ENCODE measurements at regions not wholly inside any gene's neighbourhood (a gene's known extent, or its start where the extent isn't known, plus 50 kb on each side); places are given as distances from the start of the nearest gene placed in this dataset.

- DNase-seq (ENCODE audit: low read depth, low spot score), result no peak
- Mint-ChIP-seq H3K36me3 (ENCODE audit: low read depth) (peaks cover 6% of the 10 kb centered on the region), H3K27me3 (ENCODE audit: low read depth) (no peaks in the 10 kb centered on the region), H3K4me1 (peaks cover 8% of the 10 kb centered on the region), H3K9me3 (peaks cover 6% of the 10 kb centered on the region), H3K27ac (ENCODE audit: unreplicated experiment) (no peak overlapping the region), H3K4me3 (no peak overlapping the region)
- TF ChIP-seq CTCF (conservative IDR thresholded peaks at IDR 0.05), result no peak
These were observed 197.4 kb downstream of the SEC16B start for GRCh38 chr1:177772386-177772960.

- Mint-ChIP-seq H3K36me3 (ENCODE audit: low read depth) (peaks cover 6% of the 10 kb centered on the region), H3K27me3 (ENCODE audit: low read depth) (no peaks in the 10 kb centered on the region), H3K27ac (ENCODE audit: unreplicated experiment) (no peak overlapping the region), H3K4me1 (peaks cover 8% of the 10 kb centered on the region), H3K9me3 (peaks cover 6% of the 10 kb centered on the region), H3K4me3 (no peak overlapping the region)
- no peak for DNase-seq (ENCODE audit: low read depth, low spot score)
- TF ChIP-seq CTCF (conservative IDR thresholded peaks at IDR 0.05), result no peak
These were observed 198.2 kb downstream of the SEC16B start for GRCh38 chr1:177771688-177772087.

- H3K9me3 Mint-ChIP-seq, result peaks cover 6% of the 10 kb centered on the region
- H3K27ac Mint-ChIP-seq (ENCODE audit: unreplicated experiment), result no peak overlapping the region
- no peaks in the 10 kb centered on the region for H3K27me3 Mint-ChIP-seq (ENCODE audit: low read depth)
- peaks cover 6% of the 10 kb centered on the region for H3K36me3 Mint-ChIP-seq (ENCODE audit: low read depth)
- no peak overlapping the region for H3K4me3 Mint-ChIP-seq
- H3K4me1 Mint-ChIP-seq, result no peaks in the 10 kb centered on the region
- TF ChIP-seq CTCF (conservative IDR thresholded peaks at IDR 0.05), result no peak
- no peak for DNase-seq (ENCODE audit: low read depth, low spot score)
These were observed 199.8 kb downstream of the SEC16B start for GRCh38 chr1:177770096-177770495.

- Mint-ChIP-seq H3K27me3 (ENCODE audit: low read depth) (peaks cover 3% of the 10 kb centered on the region), H3K27ac (ENCODE audit: unreplicated experiment) (no peak overlapping the region), H3K4me1 (peaks cover 12% of the 10 kb centered on the region), H3K9me3 (peaks cover 5% of the 10 kb centered on the region), H3K4me3 (no peak overlapping the region), H3K36me3 (ENCODE audit: low read depth) (peaks cover 8% of the 10 kb centered on the region)
- no peak for TF ChIP-seq CTCF (conservative IDR thresholded peaks at IDR 0.05)
- DNase-seq (ENCODE audit: low read depth, low spot score), result no peak
These were observed 213.9 kb downstream of the SEC16B start for GRCh38 chr1:177755851-177756560.

GRCh38 chr1:177754603-177755002 is 215.3 kb downstream of the SEC16B start:
- no peak overlapping the region for H3K4me3 Mint-ChIP-seq
- no peak for DNase-seq (ENCODE audit: low read depth, low spot score)

More at GRCh38 chr1:177754603-177755002, 215.3 kb downstream of the SEC16B start:
- TF ChIP-seq CTCF (conservative IDR thresholded peaks at IDR 0.05), result no peak
- H3K4me1 Mint-ChIP-seq, result peaks cover 12% of the 10 kb centered on the region
- peaks cover 8% of the 10 kb centered on the region for H3K36me3 Mint-ChIP-seq (ENCODE audit: low read depth)
- no peak overlapping the region for H3K27ac Mint-ChIP-seq (ENCODE audit: unreplicated experiment)
- peaks cover 5% of the 10 kb centered on the region for H3K9me3 Mint-ChIP-seq
- peaks cover 3% of the 10 kb centered on the region for H3K27me3 Mint-ChIP-seq (ENCODE audit: low read depth)
